Osteoblast (primary cell): ENCODE measurements at regions not wholly inside any gene's neighbourhood (a gene's known extent, or its start where the extent isn't known, plus 50 kb on each side); places are given as distances from the start of the nearest gene placed in this dataset.
A peak's percentile ranks its signal among the peaks of the same experiment; 100 is the strongest.

Experiments used
- DNase-seq: peaks from one replicate; pipeline ENCODE4 v3.0.0; 2011; ENCODE audit warnings: low spot score, mixed read lengths; ENCODE audit not compliant: insufficient read length; ENCODE audit errors: missing footprints
- H2AFZ ChIP-seq: 2 replicates; pipeline ENCODE4 v1.6.0; 2011; ENCODE audit warnings: mild to moderate bottlenecking, low read length
- H3K27ac ChIP-seq: 2 replicates; pipeline ENCODE4 v1.5.1; 2011; ENCODE audit warnings: mild to moderate bottlenecking, low read depth, low read length, moderate library complexity
- H3K27me3 ChIP-seq: 2 replicates; pipeline ENCODE4 v1.6.0; 2012; ENCODE audit warnings: mild to moderate bottlenecking, control low read depth, inconsistent platforms, low read length, moderate library complexity; ENCODE audit not compliant: insufficient read depth
- H3K36me3 ChIP-seq: 2 replicates; pipeline ENCODE4 v1.5.1; 2011; ENCODE audit warnings: mild to moderate bottlenecking, low read length, control low read depth, moderate library complexity; ENCODE audit not compliant: insufficient read depth
- H3K4me1 ChIP-seq: 2 replicates; pipeline ENCODE4 v1.5.1; 2011; ENCODE audit warnings: mild to moderate bottlenecking, low read length, control low read depth, moderate library complexity; ENCODE audit not compliant: insufficient read depth
- H3K4me2 ChIP-seq: 2 replicates; pipeline ENCODE4 v1.6.0; 2011; ENCODE audit warnings: mild to moderate bottlenecking, low read length; ENCODE audit not compliant: insufficient read depth
- H3K4me3 ChIP-seq: fragments of 200-600 bp; sonication (generic); 3 replicates; pipeline ENCODE4 v1.5.1; 2012; ENCODE audit warnings: mild to moderate bottlenecking, low read length, inconsistent platforms; ENCODE audit not compliant: insufficient read depth
- H3K79me2 ChIP-seq: 2 replicates; pipeline ENCODE4 v1.6.0; 2012; ENCODE audit warnings: mild to moderate bottlenecking, low read length, control low read depth, inconsistent platforms; ENCODE audit not compliant: insufficient read depth
- H3K9me3 ChIP-seq: 2 replicates; pipeline ENCODE4 v1.5.1; 2011; ENCODE audit warnings: low read depth, low read length, control low read depth
- H4K20me1 ChIP-seq: 2 replicates; pipeline ENCODE4 v1.6.0; 2012; ENCODE audit warnings: mild to moderate bottlenecking, low read length, control low read depth; ENCODE audit not compliant: insufficient read depth
- CTCF ChIP-seq: IDR thresholded peaks from 2 replicates; pipeline ENCODE4 v1.5.1; 2011; ENCODE audit warnings: mild to moderate bottlenecking, low read depth, low read length, moderate library complexity; ENCODE audit errors: extremely low read depth

GRCh38 chr14:105850853-105851581, 324.6 kb downstream of the TMEM121 start:
- Histone ChIP-seq H3K4me1 (no peaks in the 10 kb centered on the region), H3K4me3 (no peak overlapping the region), H3K79me2 (no peaks in the 10 kb centered on the region), H3K27ac (no peak overlapping the region), H3K36me3 (no peaks in the 10 kb centered on the region), H2AFZ (no peak overlapping the region), H4K20me1 (no peaks in the 10 kb centered on the region), H3K4me2 (no peak overlapping the region), H3K27me3 (no peaks in the 10 kb centered on the region), H3K9me3 (no peaks in the 10 kb centered on the region)
- TF ChIP-seq CTCF = no peak
- DNase-seq = peak; percentile 73

- Histone ChIP-seq H3K9me3 (no peaks in the 10 kb centered on the region), H3K27me3 (no peaks in the 10 kb centered on the region), H2AFZ (no peak overlapping the region), H3K79me2 (no peaks in the 10 kb centered on the region), H3K36me3 (no peaks in the 10 kb centered on the region), H3K4me3 (no peak overlapping the region), H4K20me1 (no peaks in the 10 kb centered on the region), H3K27ac (no peak overlapping the region), H3K4me1 (no peaks in the 10 kb centered on the region), H3K4me2 (no peak overlapping the region)
- DNase-seq = no peak
- no peak for TF ChIP-seq CTCF
These were observed 325.5 kb downstream of the TMEM121 start for GRCh38 chr14:105851716-105852377.

- Histone ChIP-seq H3K79me2 (no peaks in the 10 kb centered on the region), H3K4me1 (no peaks in the 10 kb centered on the region), H2AFZ (no peak overlapping the region), H3K9me3 (no peaks in the 10 kb centered on the region), H3K36me3 (no peaks in the 10 kb centered on the region), H4K20me1 (no peaks in the 10 kb centered on the region), H3K27ac (no peak overlapping the region), H3K4me3 (no peak overlapping the region), H3K27me3 (no peaks in the 10 kb centered on the region), H3K4me2 (no peak overlapping the region)
- DNase-seq = peak; percentile 58
- TF ChIP-seq CTCF = no peak
These were observed 326.1 kb downstream of the TMEM121 start for GRCh38 chr14:105852378-105853088.
